DND-41 (cell line): ENCODE measurements at regions not wholly inside any gene's neighbourhood (a gene's known extent, or its start where the extent isn't known, plus 50 kb on each side); places are given as distances from the start of the nearest gene placed in this dataset.

Source experiments
- ATAC-seq: fragments of 200-7000 bp; cut with Tn5 transposase; 3 replicates; pipeline ENCODE4 v1.9.1; 2021; ENCODE audit warnings: low read depth; ENCODE audit not compliant: insufficient read depth
- DNase-seq: peaks from one replicate; pipeline ENCODE4 v3.0.0-alpha.2; 2020
- H2AFZ ChIP-seq: 2 replicates; pipeline ENCODE4 v1.6.0; 2012; ENCODE audit warnings: low read depth, low read length
- H3K27ac ChIP-seq: 2 replicates; pipeline ENCODE4 v1.5.1; 2012; ENCODE audit warnings: low read length, inconsistent platforms
- H3K27me3 ChIP-seq: fragments of 200-600 bp; sonication (generic); 2 replicates; pipeline ENCODE4 v1.6.0; 2012; ENCODE audit warnings: low read length, mild to moderate bottlenecking, inconsistent platforms; ENCODE audit not compliant: insufficient read depth, poor library complexity
- H3K36me3 ChIP-seq: 2 replicates; pipeline ENCODE4 v1.5.1; 2012; ENCODE audit warnings: low read length, inconsistent platforms; ENCODE audit not compliant: insufficient read depth
- H3K4me1 ChIP-seq: 2 replicates; pipeline ENCODE4 v1.5.1; 2012; ENCODE audit warnings: mild to moderate bottlenecking, low read length; ENCODE audit not compliant: insufficient read depth
- H3K4me2 ChIP-seq: 2 replicates; pipeline ENCODE4 v1.6.0; 2012; ENCODE audit warnings: mild to moderate bottlenecking, moderate library complexity, low read length, inconsistent platforms; ENCODE audit not compliant: insufficient read depth
- H3K4me3 ChIP-seq, 2 experiments: fragments of 200-600 bp in 1 of 2; shearing (Covaris generic) in 1 of 2; 2 replicates each; pipeline ENCODE4 v1.5.1; 2012 to 2016; ENCODE audit warnings: inconsistent platforms in 2 of 2, low read length in 2 of 2, mild to moderate bottlenecking in 2 of 2, low read depth in 1 of 2, moderate library complexity in 1 of 2
- H3K79me2 ChIP-seq: 2 replicates; pipeline ENCODE4 v1.6.0; 2012; ENCODE audit warnings: low read length, inconsistent platforms; ENCODE audit not compliant: insufficient read depth
- H3K9ac ChIP-seq: 2 replicates; pipeline ENCODE4 v1.6.0; 2012; ENCODE audit warnings: low read depth, mild to moderate bottlenecking, inconsistent platforms, low read length, moderate library complexity
- H3K9me3 ChIP-seq: 2 replicates; pipeline ENCODE4 v1.5.1; 2012; ENCODE audit warnings: low read length, moderate library complexity, mild to moderate bottlenecking, inconsistent platforms; ENCODE audit not compliant: insufficient read depth, severe bottlenecking
- H4K20me1 ChIP-seq: 2 replicates; pipeline ENCODE4 v1.6.0; 2012; ENCODE audit warnings: low read length; ENCODE audit not compliant: insufficient read depth
- EZH2 ChIP-seq: IDR thresholded peaks from 3 replicates; pipeline ENCODE4 v1.6.1; 2012; ENCODE audit warnings: borderline replicate concordance, low read depth, mild to moderate bottlenecking, moderate library complexity, low read length, inconsistent platforms; ENCODE audit not compliant: severe bottlenecking
- TF ChIP-seq, protein P1 (sequence below): IDR thresholded peaks from 2 replicates; pipeline ENCODE4 v1.5.1; 2012; ENCODE audit warnings: borderline replicate concordance, low read length, moderate library complexity, mild to moderate bottlenecking; ENCODE audit not compliant: poor library complexity, severe bottlenecking; ENCODE audit errors: extremely low read depth

GRCh38 chr10:20618011-20618547 lies 279.0 kb downstream of the NEBL start:
- no peak overlapping the region for H3K9ac ChIP-seq
- no peaks in the 10 kb centered on the region for H3K36me3 ChIP-seq
- no peaks in the 10 kb centered on the region for H3K27me3 ChIP-seq
- no peaks in the 10 kb centered on the region for H3K9me3 ChIP-seq
- H3K79me2 ChIP-seq = no peaks in the 10 kb centered on the region
- no peak overlapping the region for H2AFZ ChIP-seq
- H4K20me1 ChIP-seq = no peaks in the 10 kb centered on the region
- no peak overlapping the region for H3K27ac ChIP-seq
- DNase-seq (no peak), ATAC-seq (no peak)
- H3K4me1 ChIP-seq = no peaks in the 10 kb centered on the region
- TF ChIP-seq, protein P1, sequence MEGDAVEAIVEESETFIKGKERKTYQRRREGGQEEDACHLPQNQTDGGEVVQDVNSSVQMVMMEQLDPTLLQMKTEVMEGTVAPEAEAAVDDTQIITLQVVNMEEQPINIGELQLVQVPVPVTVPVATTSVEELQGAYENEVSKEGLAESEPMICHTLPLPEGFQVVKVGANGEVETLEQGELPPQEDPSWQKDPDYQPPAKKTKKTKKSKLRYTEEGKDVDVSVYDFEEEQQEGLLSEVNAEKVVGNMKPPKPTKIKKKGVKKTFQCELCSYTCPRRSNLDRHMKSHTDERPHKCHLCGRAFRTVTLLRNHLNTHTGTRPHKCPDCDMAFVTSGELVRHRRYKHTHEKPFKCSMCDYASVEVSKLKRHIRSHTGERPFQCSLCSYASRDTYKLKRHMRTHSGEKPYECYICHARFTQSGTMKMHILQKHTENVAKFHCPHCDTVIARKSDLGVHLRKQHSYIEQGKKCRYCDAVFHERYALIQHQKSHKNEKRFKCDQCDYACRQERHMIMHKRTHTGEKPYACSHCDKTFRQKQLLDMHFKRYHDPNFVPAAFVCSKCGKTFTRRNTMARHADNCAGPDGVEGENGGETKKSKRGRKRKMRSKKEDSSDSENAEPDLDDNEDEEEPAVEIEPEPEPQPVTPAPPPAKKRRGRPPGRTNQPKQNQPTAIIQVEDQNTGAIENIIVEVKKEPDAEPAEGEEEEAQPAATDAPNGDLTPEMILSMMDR = no peak
- no peak for TF ChIP-seq EZH2
- no peak overlapping the region for H3K4me2 ChIP-seq
- no peak overlapping the region for H3K4me3 ChIP-seq

GRCh38 chr10:20616918-20617810 lies 279.9 kb downstream of the NEBL start:
- no peak for DNase-seq
- no peaks in the 10 kb centered on the region for H3K79me2 ChIP-seq
- no peak overlapping the region for H3K4me3 ChIP-seq
- no peaks in the 10 kb centered on the region for H3K27me3 ChIP-seq
- no peak for ATAC-seq
- no peaks in the 10 kb centered on the region for H3K9me3 ChIP-seq
- H3K36me3 ChIP-seq = no peaks in the 10 kb centered on the region
- H3K4me1 ChIP-seq = no peaks in the 10 kb centered on the region
- no peak overlapping the region for H3K9ac ChIP-seq
- TF ChIP-seq, protein P1 = no peak
- no peak for TF ChIP-seq EZH2
- no peak overlapping the region for H3K4me2 ChIP-seq
- no peak overlapping the region for H3K27ac ChIP-seq
- H2AFZ ChIP-seq = no peak overlapping the region
- H4K20me1 ChIP-seq = no peaks in the 10 kb centered on the region

DNA sequence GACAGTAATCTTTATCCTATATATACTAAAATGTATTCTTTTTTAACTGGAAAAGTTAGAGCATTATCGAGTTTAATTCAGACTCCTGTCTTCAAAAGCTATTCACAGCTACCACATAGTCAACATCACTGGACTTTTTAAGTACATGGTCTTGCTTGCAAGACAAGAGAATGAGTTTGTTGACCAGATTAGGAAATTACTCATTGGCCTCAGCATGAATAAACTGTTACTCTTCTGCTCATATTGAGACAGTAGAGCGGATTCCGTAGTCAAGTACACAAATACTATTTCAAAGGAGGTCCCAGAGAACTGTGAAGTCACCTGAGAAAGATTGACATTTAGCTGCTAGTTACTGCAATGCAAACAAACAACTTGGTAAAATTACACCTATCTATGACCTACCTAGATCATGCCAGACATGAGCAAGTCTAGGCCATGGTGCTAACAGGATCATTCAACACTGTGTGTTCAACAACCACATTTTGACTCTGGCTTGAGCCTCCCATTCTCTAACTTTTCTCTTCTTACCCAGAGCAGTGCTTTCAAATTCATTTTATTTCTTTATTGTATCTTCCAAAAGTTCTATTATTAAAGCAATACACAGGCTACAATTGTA lies 280.9 kb downstream of the NEBL start:
- Histone ChIP-seq H4K20me1 (no peaks in the 10 kb centered on the region), H3K36me3 (no peaks in the 10 kb centered on the region), H3K79me2 (no peaks in the 10 kb centered on the region), H3K4me2 (no peak overlapping the region), H3K4me3 (no peak overlapping the region), H2AFZ (no peak overlapping the region), H3K9me3 (no peaks in the 10 kb centered on the region), H3K27me3 (no peaks in the 10 kb centered on the region), H3K4me1 (no peaks in the 10 kb centered on the region), H3K9ac (no peak overlapping the region), H3K27ac (no peak overlapping the region)
- TF ChIP-seq EZH2 = no peak
- TF ChIP-seq, protein P1 = no peak
- DNase-seq (no peak), ATAC-seq (no peak)
